T1000 (cell line): ENCODE measurements at regions not wholly inside any gene's neighbourhood (a gene's known extent, or its start where the extent isn't known, plus 50 kb on each side); places are given as distances from the start of the nearest gene placed in this dataset.
"Not testable (repeated sequence)": the region's sequence is repeated elsewhere in the genome, so short reads cannot be mapped to it uniquely, and the experiment has no call there.

Source experiments
- DNase-seq: peaks from one replicate; lab custom pipeline; 2025; ENCODE audit warnings: mixed read lengths; lab: John Stamatoyannopoulos, UW

DNA sequence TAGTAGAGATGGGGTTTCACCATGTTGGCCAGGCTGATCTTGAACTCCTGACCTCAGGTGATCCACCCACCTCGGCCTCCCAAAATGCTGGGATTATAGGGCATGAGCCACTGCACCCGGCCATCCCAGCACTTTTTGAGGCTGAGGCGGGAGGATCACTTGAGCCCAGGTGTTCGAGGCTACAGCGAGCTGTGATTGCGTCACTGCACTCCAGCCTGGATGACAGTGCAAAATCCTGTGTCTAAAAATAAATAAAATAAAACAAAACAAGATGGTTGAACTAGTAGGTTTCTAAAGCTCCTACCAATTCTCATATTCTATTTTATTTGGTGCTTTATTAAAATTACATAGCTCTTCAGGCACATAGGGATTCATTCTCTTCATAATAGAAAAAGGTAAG is 890.3 kb upstream of the AUTS2 start:
- no peak for DNase-seq

DNA sequence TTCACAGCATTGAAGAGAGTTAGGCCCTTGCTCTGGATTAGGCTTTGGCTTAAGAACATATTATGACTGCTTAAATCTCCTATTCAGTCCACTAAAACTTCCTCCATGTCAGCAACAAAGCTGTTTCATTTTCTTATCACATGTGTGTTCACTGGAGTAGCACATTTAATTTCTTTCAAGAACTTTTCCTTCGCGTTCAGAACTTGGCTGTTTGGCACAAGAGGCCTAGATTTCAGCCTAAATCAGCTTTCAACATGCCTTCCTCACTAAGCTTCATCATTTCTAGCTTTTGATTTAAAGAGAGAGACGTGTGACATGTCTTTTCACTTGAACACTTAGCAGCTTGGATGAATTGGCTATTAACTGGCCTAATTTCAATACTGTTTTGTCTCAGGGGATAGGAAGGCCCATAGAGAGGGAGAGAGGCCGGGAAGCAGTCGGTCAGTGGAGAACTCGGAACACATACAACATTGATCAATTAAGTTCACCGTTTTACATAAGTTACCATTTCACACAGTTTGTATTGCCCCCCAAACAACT is 885.2 kb upstream of the AUTS2 start:
- no peak for DNase-seq

DNA sequence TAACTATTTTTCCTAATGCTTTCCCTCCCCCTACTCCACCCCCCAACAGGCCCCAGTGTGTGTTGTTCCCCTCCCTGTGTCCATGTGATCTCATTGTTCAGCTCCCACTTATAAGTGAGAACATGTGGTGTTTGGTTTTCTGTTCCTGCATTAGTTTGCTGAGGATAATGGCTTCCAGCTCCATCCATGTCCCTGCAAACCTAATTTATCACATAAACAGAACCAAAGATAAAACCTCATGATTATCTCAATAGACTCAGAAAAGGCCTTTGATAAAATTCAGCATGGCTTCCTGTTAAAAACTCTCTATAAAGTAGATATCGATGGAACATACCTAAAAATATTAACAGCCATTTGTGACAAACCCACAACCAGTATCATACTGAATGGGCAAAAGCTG is 884.1 kb upstream of the AUTS2 start:
- DNase-seq, result not testable (repeated sequence)

DNA sequence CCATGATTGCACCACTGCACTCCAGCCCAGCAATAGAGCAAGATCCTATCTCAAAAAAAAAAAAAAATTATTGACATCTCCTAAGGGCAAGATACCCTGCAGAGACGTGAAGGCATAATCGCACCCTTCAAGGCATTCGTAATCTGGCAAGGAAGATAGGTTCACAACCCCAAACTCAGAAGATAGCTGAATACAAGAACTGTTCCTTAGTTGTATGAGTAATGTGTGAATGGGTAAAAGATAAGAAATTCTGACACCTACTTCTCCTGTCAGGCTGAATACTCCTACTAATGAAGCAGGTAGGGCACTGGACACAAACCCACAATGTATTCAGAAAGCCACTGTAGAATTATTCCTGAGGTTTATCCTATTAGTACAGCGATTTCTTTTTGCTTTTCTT is 882.4 kb upstream of the AUTS2 start:
- no peak for DNase-seq

DNA sequence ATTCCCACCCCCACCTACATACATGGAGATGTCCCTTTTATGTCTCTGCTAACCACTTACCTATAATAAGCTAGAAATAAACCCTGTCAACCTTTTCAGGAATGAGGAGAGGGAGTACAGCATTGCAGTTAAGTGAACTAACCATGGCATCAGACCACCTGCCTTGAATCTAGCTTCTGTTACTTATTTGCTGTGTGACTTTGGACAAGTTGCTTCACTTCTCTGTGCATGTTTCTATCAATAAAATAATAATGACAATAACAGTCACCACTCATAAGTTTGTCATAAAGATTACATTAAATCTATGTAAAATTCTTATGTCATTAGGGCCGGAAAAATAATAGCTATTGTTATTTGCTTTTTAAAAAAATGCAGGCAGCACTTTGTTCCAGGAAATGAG is 881.1 kb upstream of the AUTS2 start:
- no peak for DNase-seq

DNA sequence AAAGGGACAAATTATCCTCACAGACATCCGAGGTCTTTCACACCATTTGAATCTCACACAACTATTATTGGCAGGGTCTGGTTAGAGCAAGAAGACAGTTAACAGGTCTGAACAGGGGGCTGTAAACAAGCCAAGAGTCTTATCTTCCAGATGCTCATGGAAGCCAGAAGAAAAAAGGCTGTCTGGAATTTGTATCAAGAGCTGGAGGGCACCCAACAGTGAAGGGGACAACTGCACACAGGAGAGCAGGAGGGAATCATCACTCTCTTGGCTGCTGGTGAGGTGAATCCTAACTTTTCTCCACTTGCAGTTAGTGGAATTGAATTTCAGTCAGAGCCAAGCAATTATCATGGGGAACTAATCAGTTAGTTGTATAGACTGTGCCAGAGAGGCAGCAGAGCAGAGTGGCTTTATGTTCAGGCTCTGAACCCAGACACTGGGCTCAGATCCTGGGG is 880.2 kb upstream of the AUTS2 start:
- no peak for DNase-seq

DNA sequence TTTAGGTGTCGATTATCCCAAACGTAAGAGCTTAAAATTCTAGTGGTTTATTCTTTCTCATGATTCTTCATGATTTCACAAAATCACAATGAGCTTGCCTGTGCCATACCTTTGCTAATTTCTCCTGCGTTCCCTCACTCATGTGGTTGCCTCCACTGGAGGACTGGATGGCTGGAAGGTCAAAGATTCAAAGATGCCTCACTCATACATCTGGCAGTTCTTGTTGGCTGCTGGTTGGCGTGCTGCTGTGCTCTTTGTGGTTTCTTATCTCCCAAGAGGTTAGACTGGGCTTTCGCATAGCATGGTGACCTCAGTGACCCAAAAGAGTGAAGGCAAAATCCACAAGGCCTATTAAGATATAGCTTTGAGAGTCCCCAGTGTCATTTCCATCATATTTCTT is 877.6 kb upstream of the AUTS2 start:
- DNase-seq, result no peak

DNA sequence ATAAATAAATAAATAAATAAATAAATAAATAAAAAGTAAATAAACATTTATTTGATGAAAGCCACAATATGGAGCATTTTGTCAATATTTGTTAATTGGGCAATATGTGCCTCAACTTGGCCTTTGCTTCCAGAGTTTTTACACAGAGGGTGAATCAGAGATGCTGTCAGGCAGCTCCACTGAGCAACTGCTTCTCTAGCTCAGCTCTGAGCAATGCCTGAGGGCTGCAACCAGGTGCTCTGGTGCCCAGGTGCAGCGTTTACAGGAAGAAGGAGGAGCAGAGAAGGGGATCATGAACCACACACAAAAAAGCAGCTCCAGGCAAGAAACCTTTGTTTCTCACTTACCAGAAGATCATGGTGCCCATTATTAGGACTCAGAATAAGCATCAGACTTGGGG is 876.2 kb upstream of the AUTS2 start:
- DNase-seq, result no peak

DNA sequence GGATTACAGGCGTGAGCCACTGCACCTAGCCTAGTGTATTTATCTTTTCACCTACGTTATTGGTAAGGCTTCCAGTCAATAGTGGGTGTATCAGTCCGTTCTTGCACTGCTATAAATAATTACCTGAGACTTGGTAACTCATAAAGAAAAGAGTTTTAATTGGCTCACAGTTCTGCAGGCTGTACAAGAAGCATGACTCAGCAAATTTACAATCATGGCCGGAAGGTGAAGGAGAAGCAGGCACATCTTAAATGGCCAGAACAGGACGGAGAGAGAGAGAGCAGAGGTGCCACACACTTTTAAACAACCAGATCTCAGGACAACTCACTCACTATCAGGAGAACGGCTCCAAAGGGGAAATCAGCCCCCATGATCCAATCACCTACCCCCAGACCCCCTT is 873.3 kb upstream of the AUTS2 start:
- no peak for DNase-seq

DNA sequence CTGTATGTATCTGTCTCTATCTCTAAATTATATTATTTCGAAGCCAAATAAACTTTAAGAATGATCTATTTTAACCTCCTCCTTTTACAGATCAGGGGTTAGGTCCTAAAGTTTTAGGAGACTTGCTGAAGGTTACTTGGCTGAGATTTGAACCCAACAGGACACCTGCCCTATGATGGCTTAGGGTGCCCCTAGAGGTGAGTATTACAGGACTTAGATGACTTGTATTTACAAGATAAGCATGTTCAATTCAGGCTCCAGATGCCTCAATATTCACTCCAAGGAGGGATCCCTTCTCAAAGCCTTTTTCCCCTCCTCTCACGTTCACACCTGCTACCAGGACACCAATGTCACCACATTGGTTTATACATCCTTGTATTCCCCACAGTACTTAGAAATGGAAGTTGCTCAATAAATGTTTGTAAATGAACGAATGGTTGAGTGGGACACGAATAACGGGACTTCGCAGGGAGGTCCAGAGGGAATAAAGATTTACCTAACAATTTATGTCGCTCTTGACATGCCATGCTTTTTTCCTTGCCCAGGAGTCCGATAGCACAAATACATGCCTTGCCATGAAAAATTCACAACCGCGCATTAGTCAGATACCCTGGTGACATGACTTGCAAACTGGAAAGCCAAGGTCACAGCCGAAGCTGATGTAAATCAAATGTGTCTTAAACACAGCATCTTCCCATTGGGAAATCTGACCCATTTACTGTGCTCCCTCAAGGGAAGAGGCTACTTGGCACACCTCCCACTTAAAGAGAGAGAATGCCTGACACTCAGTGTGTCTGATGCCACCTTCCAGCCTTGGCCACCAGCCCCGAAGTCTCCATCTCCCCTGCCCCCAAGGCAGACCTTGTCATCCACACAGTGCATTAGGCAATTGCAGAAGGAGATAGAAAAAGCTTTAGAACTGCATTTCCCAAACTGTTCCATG is 872.2 kb upstream of the AUTS2 start:
- no peak for DNase-seq

DNA sequence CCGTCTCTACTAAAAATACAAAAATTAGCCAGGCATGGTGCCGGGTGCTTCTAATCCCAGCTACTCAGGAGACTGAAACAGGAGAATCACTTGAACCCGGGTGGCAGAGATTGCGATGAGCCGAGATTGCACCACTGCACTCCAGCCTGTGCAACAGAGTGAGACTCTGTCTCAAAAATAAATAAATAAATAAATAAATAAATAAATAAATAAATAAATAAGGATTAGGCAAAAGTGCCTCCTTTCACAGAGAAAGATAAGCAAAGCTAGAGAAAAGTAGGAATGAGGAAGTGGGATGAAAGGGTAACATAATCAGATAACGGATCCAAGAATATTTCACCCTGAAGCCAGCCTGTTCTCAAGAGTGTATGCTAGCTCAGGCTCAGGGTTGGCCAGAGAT is 869.6 kb upstream of the AUTS2 start:
- DNase-seq, result not testable (repeated sequence)

DNA sequence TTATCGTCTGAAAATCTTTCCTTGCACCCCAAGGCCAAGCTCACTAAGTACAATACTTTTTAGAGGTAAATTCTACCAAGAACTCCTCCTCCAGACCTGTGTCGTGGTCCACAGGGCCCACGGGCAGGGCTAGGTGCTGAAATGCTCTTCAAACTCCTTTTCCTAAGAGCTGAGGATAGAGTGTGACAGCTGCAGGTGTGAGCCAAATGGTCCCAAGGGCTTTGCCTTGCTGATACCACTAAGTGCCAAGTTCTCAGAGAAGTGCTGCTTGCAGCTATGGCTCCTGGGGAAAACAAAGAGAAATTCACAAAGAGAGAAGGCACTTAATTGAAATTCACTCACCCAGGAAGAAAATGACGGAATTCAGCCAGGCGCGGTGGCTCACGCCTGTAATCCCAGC is 868.9 kb upstream of the AUTS2 start:
- no peak for DNase-seq

DNA sequence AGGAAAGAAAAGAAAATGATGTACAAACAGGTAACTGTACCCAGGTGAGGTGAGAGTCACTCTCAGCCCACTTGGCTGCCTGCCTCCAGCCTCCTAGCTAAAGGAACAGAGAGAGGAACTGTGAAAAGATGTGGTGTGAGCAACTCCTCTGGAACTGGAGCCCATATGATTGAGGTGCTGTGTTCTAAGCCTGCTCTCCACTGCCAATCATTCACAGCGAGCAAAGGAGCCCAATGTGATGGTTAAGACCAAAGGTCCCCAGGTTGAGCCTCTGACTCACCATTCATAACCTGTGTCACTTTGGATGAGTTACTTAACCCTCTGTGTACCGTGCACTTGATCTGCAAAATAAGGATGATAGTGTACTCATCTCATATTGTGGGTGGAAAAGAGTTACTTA is 868.1 kb upstream of the AUTS2 start:
- DNase-seq, result no peak

DNA sequence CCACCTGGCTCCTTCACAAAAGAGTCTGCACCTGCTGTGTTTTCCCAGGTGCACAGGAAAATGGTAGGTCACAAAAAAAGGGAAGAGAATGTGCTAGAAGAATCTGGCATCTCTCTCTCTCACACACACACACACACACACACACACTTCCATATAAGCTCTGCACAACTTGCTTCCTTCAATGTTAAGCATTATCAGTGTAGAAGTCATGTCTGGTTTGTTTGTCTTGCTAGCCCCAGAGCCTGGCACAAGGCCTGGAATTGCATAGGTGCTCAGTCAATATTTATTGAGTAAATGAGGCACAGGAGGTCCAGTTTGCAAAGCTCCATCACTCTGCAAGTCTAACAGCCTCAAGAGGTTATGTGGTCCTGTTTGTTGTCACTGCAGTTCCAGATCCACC is 867.3 kb upstream of the AUTS2 start:
- DNase-seq, result no peak

DNA sequence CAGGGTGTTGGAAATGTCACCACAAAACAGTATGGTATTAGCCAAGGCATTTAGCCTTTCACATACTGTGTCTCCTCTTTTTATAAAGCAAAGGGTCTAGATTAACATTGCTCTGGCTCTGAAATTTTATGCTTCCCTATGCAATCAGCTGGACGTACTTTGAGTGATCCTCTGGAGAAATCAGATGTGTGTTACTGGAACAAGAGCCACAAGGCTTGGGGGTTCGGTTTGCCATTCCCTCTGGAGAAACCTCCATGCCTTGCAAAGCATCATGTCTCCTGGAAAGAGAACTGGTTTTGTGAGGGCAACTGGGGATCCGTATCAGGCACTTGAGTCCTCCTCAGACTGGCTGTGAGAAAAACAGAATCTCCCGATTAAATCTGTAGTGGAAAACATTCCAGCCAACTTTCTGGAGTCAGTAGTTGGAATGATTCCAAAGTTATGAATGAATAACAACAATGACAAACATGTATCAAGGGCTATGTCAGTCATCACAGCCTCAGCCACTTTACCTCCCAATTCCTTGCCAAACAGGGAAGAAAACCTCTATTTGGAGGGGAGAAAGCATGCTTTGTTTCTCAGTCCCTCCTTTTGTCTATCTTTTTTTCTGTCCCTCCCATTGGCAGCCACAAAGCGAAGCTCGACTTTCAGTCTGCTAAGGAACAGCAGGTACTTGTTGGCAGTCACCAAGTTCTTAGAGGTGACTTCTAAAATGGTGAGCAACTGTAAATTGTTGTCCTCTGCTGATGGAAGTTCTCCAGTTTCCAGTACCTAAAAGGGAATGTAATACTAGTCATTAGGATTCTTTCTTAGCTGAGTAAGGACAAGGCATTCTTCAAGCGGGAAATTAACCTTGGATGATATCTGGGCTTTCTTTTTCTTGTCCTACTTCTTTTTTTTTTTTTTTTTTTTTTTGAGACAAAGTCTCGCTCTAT is 864.8 kb upstream of the AUTS2 start:
- DNase-seq, result no peak

DNA sequence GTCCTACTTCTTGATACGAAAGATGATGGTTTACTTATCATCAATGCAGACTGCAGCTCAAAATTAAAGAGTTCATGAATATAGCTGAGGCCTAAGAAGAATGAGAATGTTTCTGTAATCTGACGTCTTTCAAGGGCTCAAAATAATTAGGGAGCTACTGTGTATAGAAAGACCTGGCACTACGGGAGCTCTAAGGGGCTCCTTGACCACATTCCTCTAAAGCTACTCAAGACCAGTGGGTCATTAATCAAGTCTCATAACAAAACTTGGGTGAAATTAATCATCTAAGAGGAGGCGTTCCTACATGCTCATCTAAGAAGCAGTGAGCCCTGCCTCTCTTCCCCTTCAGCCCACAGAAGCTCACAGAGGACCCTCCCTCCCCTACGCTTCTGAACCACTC is 863.8 kb upstream of the AUTS2 start:
- DNase-seq, result no peak

DNA sequence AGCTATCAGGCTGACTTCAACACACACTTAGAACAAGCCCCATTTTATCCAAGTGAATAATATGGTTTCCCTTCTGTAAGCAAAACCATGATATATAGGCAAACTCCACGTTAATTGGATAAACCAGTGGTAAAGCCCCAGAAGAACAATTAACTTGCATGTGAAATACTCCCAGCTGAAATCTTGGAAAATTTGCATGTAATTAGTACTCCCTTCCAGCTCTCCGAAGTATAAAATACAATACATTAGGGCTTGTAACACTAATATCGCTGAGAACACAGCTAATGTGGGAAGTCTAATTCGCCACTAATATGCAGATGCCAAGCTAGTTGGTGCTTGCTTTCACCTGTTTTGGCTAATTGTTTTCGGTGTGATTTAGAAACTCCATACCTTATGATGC is 859.0 kb upstream of the AUTS2 start:
- no peak for DNase-seq

DNA sequence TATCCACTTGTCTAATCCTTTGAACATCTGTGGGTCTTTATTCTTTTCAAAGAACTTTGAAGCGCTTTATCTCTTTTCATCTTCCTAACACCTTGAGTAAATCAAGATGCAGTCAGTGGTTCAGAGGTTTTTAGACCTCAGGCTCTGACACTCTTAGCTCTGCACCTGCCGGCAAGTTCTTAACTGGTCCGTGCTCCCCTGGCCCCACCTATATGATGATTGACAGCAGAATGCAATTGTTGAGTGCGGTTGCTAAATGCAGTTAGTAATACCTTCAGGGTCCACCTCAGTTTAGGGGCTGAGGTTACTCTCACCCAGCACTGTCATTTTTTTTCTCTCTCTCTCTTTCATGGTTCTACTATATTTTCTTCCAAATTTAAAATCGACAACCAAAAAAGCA is 854.2 kb upstream of the AUTS2 start:
- DNase-seq, result no peak

DNA sequence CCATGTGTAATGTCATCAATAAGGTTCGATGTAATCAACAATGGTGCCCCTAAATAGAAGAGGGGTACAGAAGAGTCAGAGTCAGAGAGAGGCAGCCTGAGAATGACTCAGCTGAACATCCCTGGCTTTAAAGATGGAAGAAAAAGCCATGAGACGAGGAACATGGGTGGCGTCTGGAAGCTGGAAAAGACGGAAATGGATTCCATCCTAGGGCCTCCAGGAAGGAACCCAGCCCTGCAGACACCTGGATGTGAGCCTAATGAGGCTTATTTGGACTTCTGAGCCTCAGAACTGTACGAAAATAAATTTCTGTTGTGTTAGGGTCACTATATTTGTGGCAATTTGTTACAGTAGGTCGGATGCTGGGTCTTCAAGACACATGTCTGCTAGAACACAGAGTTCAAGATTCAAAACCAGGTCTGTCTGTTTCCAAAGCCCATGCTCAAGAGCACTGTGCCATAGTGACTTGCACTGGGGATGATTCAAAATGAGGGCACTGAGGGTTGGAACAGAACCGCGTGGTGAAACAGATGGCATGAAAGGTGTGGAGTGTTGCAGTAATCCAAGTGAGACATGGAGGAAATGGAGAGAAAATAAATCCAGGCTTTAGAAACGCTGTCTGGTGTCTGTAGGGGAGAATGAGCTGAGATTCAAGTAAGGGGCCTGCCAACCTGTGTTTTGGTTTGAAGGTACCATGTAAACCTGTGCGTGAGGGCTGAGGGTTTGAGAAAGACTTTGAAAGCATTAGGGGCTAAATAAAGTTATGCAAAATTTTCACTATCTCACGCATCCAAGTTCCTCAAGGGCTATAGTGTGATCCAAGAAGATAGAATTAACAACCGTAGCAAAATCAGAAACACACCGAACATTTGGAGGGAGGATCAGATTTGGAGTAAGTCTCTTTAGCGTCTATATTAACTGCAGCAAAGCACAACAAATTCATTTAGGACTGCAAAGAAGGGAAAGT is 849.1 kb upstream of the AUTS2 start:
- DNase-seq, result no peak

DNA sequence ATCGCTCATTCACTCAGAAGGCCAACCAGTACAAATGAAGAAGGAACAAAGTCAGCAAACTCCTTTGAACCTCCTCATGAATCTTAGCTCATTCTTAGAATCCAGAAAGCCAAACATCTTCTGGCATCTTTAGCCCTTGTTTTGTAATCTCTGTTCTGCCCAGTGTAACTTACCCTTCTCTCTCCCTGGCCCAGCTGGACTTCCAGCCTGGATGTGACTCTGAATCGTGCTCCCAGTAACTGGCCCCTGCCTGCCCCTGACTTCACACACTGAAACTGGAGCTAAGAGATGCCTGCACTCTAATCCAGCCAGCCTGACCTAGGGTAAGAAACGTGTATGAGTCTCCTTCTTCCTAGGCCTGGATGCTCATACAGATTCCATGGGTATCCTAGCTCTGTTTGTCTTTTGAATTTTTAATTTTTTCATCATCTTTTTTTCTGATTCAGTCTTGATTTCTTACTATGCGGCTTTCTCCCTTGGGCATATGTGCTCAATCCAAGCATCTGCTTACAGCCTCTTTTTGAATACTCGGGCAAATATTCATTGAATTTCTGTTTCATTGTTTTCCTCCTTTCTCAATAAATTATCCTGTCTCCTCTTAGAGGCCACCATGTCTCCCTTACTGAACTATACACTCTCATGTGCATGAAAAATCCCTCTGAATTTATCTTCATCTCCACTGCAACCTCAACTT is 845.6 kb upstream of the AUTS2 start:
- DNase-seq, result no peak

DNA sequence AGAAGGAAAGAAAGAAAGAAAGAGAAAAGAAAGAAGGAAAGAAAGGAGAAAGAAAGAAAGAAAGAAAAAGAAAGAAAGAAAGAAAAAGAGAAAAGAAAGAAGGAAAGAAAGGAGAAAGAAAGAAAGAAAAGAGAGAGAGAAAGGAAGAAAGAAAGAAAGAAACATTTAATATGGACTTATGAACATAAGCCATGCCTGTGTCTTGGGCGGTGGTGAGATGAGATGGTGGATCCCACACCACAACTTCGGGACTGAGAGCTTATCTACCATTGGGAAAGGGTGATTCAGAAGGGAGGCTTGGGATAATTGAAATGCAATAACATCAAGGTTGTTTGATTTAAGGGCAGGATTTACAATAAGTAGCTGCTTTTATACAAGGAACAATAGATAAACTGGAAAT is 843.9 kb upstream of the AUTS2 start:
- DNase-seq, result no peak
